A549 (cell line): ENCODE measurements at regions not wholly inside any gene's neighbourhood (a gene's known extent, or its start where the extent isn't known, plus 50 kb on each side); places are given as distances from the start of the nearest gene placed in this dataset.

Experiments used
- NFE2L2 ChIP-seq: fragments of 150-350 bp; conservative IDR thresholded peaks from 2 replicates; pipeline ENCODE4 v1.6.1; 2014; ENCODE audit warnings: low read length
- POLR2A ChIP-seq: IDR thresholded peaks from 2 replicates; pipeline ENCODE4 v1.6.1; 2012; ENCODE audit warnings: mild to moderate bottlenecking, low read length
- SMC3 ChIP-seq: fragments of >200 bp; sonication (Bioruptor Twin); formaldehyde crosslinking; IDR thresholded peaks from 3 replicates; pipeline ENCODE4 v1.6.1; 2018; ENCODE audit warnings: inconsistent platforms
- TF ChIP-seq, protein P1 (sequence below): fragments of >200 bp; sonication (Bioruptor Twin); formaldehyde crosslinking; IDR thresholded peaks from 3 replicates; pipeline ENCODE4 v1.5.1; 2016

DNA sequence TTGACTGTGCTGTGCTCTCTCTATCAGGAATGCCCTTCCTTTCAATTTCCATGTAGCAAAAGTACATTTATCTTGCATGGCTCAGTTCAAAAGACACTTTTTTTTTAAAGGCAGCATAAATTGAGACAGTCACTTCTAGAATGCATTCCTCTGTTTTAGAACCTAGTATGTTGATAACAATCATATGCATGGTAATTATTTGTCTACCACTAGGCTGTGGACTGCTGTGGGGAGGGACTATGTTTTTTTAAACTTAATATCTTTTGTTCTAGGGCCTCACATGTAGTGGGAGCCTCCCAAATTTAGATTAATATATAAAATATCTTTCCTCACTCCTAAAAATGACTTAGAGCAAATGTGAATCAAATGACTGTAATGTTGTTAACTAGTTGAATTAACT, 269.9 kb downstream of the MEIS1 start:
- TF ChIP-seq, protein P1, sequence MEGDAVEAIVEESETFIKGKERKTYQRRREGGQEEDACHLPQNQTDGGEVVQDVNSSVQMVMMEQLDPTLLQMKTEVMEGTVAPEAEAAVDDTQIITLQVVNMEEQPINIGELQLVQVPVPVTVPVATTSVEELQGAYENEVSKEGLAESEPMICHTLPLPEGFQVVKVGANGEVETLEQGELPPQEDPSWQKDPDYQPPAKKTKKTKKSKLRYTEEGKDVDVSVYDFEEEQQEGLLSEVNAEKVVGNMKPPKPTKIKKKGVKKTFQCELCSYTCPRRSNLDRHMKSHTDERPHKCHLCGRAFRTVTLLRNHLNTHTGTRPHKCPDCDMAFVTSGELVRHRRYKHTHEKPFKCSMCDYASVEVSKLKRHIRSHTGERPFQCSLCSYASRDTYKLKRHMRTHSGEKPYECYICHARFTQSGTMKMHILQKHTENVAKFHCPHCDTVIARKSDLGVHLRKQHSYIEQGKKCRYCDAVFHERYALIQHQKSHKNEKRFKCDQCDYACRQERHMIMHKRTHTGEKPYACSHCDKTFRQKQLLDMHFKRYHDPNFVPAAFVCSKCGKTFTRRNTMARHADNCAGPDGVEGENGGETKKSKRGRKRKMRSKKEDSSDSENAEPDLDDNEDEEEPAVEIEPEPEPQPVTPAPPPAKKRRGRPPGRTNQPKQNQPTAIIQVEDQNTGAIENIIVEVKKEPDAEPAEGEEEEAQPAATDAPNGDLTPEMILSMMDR: no peak
- no peak for TF ChIP-seq SMC3
- no peak for TF ChIP-seq POLR2A
- no peak for TF ChIP-seq NFE2L2
